ENCODE measurements at regions not wholly inside any gene's neighbourhood (a gene's known extent, or its start where the extent isn't known, plus 50 kb on each side); places are given as distances from the start of the nearest gene placed in this dataset.

DNA sequence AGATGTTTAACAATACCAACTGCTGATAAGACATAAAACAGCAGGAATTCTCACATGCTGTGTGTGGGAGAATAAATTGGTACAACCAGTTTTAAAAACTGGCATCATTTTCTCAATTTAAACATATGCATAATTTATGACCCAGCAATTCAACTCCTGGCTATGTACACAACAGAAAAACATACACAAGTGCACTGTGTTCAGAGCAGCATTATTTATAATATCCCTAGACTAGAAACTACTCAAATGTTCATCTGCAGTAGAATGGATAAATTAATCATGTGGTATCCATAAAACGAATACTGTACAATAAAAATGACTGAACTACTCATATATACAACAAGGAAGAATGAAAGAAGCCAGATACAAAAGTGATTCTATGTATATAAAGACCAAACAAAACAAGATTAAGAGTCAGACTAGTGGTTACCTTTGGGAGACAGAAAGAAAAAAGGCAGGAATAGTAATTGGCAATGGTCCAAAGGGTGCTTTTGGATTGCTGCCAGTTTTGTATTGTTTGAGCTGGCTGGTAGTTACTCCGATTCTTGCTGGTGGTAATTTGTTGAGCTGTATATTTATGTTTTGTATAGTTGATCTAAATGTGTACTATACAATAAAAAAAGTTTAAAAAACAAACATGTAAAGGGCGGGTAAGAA is 306.0 kb downstream of the TFEC start:
- Histone ChIP-seq H3K4me3 (no peak overlapping the region), H3K27ac (ENCODE audit: low read depth) (no peak overlapping the region), H2AFZ (no peak overlapping the region), H3K4me2 (no peak overlapping the region), H3F3A (replicated peaks; ENCODE audit: low read depth) (no peaks in the 10 kb centered on the region), H4K20me1 (replicated peaks; ENCODE audit: insufficient read depth) (no peaks in the 10 kb centered on the region), H3K79me2 (replicated peaks; ENCODE audit: insufficient read depth) (no peaks in the 10 kb centered on the region), H3K36me3 (ENCODE audit: insufficient read depth) (no peaks in the 10 kb centered on the region), H3K4me1 (ENCODE audit: insufficient read depth) (peaks cover 13% of the 10 kb centered on the region), H3K27me3 (ENCODE audit: insufficient read depth) (no peaks in the 10 kb centered on the region), H3K9me2 (ENCODE audit: insufficient read depth) (no peaks in the 10 kb centered on the region)
- Mint-ChIP-seq H3K27me3 (ENCODE audit: insufficient read depth, low read depth, poor library complexity) (no peaks in the 10 kb centered on the region), H3K9me3 (no peaks in the 10 kb centered on the region), H3K36me3 (ENCODE audit: low read depth) (no peaks in the 10 kb centered on the region), H3K27ac (no peak overlapping the region), H3K4me3 (no peak overlapping the region), H3K4me1 (peaks cover 36% of the 10 kb centered on the region)
- no peak for DNase-seq (ENCODE audit: low spot score)
- ATAC-seq = no peak
- TF ChIP-seq JUNB (IDR thresholded peaks at IDR 0.05; ENCODE audit: unreplicated experiment) = no peak
- TF ChIP-seq, protein P1, sequence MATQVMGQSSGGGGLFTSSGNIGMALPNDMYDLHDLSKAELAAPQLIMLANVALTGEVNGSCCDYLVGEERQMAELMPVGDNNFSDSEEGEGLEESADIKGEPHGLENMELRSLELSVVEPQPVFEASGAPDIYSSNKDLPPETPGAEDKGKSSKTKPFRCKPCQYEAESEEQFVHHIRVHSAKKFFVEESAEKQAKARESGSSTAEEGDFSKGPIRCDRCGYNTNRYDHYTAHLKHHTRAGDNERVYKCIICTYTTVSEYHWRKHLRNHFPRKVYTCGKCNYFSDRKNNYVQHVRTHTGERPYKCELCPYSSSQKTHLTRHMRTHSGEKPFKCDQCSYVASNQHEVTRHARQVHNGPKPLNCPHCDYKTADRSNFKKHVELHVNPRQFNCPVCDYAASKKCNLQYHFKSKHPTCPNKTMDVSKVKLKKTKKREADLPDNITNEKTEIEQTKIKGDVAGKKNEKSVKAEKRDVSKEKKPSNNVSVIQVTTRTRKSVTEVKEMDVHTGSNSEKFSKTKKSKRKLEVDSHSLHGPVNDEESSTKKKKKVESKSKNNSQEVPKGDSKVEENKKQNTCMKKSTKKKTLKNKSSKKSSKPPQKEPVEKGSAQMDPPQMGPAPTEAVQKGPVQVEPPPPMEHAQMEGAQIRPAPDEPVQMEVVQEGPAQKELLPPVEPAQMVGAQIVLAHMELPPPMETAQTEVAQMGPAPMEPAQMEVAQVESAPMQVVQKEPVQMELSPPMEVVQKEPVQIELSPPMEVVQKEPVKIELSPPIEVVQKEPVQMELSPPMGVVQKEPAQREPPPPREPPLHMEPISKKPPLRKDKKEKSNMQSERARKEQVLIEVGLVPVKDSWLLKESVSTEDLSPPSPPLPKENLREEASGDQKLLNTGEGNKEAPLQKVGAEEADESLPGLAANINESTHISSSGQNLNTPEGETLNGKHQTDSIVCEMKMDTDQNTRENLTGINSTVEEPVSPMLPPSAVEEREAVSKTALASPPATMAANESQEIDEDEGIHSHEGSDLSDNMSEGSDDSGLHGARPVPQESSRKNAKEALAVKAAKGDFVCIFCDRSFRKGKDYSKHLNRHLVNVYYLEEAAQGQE (IDR thresholded peaks at IDR 0.05; ENCODE audit: unreplicated experiment) = no peak
- no peak for TF ChIP-seq NANOG (IDR thresholded peaks at IDR 0.05; ENCODE audit: borderline replicate concordance)
- TF ChIP-seq STAT1 (IDR thresholded peaks at IDR 0.05; ENCODE audit: unreplicated experiment) = no peak
- TF ChIP-seq, protein P2, sequence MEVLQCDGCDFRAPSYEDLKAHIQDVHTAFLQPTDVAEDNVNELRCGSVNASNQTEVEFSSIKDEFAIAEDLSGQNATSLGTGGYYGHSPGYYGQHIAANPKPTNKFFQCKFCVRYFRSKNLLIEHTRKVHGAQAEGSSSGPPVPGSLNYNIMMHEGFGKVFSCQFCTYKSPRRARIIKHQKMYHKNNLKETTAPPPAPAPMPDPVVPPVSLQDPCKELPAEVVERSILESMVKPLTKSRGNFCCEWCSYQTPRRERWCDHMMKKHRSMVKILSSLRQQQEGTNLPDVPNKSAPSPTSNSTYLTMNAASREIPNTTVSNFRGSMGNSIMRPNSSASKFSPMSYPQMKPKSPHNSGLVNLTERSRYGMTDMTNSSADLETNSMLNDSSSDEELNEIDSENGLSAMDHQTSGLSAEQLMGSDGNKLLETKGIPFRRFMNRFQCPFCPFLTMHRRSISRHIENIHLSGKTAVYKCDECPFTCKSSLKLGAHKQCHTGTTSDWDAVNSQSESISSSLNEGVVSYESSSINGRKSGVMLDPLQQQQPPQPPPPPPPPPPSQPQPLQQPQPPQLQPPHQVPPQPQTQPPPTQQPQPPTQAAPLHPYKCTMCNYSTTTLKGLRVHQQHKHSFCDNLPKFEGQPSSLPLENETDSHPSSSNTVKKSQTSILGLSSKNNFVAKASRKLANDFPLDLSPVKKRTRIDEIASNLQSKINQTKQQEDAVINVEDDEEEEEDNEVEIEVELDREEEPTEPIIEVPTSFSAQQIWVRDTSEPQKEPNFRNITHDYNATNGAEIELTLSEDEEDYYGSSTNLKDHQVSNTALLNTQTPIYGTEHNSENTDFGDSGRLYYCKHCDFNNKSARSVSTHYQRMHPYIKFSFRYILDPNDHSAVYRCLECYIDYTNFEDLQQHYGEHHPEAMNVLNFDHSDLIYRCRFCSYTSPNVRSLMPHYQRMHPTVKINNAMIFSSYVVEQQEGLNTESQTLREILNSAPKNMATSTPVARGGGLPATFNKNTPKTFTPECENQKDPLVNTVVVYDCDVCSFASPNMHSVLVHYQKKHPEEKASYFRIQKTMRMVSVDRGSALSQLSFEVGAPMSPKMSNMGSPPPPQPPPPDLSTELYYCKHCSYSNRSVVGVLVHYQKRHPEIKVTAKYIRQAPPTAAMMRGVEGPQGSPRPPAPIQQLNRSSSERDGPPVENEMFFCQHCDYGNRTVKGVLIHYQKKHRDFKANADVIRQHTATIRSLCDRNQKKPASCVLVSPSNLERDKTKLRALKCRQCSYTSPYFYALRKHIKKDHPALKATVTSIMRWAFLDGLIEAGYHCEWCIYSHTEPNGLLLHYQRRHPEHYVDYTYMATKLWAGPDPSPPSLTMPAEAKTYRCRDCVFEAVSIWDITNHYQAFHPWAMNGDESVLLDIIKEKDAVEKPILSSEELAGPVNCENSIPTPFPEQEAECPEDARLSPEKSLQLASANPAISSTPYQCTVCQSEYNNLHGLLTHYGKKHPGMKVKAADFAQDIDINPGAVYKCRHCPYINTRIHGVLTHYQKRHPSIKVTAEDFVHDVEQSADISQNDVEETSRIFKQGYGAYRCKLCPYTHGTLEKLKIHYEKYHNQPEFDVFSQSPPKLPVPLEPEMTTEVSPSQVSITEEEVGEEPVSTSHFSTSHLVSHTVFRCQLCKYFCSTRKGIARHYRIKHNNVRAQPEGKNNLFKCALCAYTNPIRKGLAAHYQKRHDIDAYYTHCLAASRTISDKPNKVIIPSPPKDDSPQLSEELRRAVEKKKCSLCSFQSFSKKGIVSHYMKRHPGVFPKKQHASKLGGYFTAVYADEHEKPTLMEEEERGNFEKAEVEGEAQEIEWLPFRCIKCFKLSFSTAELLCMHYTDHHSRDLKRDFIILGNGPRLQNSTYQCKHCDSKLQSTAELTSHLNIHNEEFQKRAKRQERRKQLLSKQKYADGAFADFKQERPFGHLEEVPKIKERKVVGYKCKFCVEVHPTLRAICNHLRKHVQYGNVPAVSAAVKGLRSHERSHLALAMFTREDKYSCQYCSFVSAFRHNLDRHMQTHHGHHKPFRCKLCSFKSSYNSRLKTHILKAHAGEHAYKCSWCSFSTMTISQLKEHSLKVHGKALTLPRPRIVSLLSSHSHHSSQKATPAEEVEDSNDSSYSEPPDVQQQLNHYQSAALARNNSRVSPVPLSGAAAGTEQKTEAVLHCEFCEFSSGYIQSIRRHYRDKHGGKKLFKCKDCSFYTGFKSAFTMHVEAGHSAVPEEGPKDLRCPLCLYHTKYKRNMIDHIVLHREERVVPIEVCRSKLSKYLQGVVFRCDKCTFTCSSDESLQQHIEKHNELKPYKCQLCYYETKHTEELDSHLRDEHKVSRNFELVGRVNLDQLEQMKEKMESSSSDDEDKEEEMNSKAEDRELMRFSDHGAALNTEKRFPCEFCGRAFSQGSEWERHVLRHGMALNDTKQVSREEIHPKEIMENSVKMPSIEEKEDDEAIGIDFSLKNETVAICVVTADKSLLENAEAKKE (CRISPR knock-in tag; IDR thresholded peaks at IDR 0.05) = no peak
- TF ChIP-seq, protein P3, sequence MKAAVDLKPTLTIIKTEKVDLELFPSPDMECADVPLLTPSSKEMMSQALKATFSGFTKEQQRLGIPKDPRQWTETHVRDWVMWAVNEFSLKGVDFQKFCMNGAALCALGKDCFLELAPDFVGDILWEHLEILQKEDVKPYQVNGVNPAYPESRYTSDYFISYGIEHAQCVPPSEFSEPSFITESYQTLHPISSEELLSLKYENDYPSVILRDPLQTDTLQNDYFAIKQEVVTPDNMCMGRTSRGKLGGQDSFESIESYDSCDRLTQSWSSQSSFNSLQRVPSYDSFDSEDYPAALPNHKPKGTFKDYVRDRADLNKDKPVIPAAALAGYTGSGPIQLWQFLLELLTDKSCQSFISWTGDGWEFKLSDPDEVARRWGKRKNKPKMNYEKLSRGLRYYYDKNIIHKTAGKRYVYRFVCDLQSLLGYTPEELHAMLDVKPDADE (IDR thresholded peaks at IDR 0.05) = no peak
- no peak for TF ChIP-seq CREB1 (CRISPR knock-in tag; IDR thresholded peaks at IDR 0.05; ENCODE audit: low read depth)
- TF ChIP-seq EZH2phosphoT487 (IDR thresholded peaks at IDR 0.05; ENCODE audit: unreplicated experiment) = no peak
- no peak for TF ChIP-seq ZNF114 (CRISPR knock-in tag; IDR thresholded peaks at IDR 0.05)
- TF ChIP-seq POLR2AphosphoS5 (IDR thresholded peaks at IDR 0.05; ENCODE audit: low read depth) = no peak
- TF ChIP-seq, protein P4, sequence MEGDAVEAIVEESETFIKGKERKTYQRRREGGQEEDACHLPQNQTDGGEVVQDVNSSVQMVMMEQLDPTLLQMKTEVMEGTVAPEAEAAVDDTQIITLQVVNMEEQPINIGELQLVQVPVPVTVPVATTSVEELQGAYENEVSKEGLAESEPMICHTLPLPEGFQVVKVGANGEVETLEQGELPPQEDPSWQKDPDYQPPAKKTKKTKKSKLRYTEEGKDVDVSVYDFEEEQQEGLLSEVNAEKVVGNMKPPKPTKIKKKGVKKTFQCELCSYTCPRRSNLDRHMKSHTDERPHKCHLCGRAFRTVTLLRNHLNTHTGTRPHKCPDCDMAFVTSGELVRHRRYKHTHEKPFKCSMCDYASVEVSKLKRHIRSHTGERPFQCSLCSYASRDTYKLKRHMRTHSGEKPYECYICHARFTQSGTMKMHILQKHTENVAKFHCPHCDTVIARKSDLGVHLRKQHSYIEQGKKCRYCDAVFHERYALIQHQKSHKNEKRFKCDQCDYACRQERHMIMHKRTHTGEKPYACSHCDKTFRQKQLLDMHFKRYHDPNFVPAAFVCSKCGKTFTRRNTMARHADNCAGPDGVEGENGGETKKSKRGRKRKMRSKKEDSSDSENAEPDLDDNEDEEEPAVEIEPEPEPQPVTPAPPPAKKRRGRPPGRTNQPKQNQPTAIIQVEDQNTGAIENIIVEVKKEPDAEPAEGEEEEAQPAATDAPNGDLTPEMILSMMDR (conservative IDR thresholded peaks at IDR 0.05; ENCODE audit: low read depth in 2 of 2) = no peak
- no peak for TF ChIP-seq ZNF331 (CRISPR knock-in tag; IDR thresholded peaks at IDR 0.05; ENCODE audit: low read depth)
